ENCODE measurements at regions not wholly inside any gene's neighbourhood (a gene's known extent, or its start where the extent isn't known, plus 50 kb on each side); places are given as distances from the start of the nearest gene placed in this dataset.

DNA sequence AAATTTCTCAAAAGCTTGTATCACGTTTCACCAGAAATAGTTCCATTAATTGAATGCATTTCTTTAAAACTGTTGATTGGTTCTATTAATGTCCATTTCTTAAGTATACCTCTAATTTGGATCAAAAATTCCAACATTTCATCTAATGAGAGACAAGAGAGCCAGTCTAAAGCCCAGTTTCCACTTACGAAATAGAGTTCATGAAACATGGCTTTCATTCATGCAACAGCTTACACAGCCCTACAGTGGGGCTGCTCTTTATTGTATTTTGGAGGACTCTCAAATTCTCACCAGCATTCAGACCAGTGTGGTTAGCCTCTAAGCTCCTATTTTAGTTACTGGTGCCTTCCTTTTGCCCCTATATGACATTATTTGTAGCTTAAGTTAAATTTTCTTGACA is 566.9 kb upstream of the RGMB start:
- TF ChIP-seq, protein P1, sequence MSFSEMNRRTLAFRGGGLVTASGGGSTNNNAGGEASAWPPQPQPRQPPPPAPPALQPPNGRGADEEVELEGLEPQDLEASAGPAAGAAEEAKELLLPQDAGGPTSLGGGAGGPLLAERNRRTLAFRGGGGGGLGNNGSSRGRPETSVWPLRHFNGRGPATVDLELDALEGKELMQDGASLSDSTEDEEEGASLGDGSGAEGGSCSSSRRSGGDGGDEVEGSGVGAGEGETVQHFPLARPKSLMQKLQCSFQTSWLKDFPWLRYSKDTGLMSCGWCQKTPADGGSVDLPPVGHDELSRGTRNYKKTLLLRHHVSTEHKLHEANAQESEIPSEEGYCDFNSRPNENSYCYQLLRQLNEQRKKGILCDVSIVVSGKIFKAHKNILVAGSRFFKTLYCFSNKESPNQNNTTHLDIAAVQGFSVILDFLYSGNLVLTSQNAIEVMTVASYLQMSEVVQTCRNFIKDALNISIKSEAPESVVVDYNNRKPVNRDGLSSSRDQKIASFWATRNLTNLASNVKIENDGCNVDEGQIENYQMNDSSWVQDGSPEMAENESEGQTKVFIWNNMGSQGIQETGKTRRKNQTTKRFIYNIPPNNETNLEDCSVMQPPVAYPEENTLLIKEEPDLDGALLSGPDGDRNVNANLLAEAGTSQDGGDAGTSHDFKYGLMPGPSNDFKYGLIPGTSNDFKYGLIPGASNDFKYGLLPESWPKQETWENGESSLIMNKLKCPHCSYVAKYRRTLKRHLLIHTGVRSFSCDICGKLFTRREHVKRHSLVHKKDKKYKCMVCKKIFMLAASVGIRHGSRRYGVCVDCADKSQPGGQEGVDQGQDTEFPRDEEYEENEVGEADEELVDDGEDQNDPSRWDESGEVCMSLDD (tag by site-specific recombination; IDR thresholded peaks at IDR 0.05), result no peak
- TF ChIP-seq ZNF473 (tag by site-specific recombination; IDR thresholded peaks at IDR 0.05), result no peak
- ChIA-PET CTCF (interaction anchor here (0.6 kb wide), 1 partner anchor 581 kb away, joined by 3 read pairs; no protein-coding TSS in a partner anchor), POLR2A (no interaction called here)
- H3K4me1 ChIP-seq (ENCODE audit: control insufficient read depth, insufficient read depth, low read length), result no peaks in the 10 kb centered on the region
- no peak overlapping the region for H3K4me3 ChIP-seq (ENCODE audit: low read depth, low read length)
- H3K27ac ChIP-seq (ENCODE audit: extremely low read depth, low read depth, low read length), result no peak overlapping the region
- no peaks in the 10 kb centered on the region for H3K9me3 ChIP-seq (ENCODE audit: control insufficient read depth, insufficient read depth, low read depth, low read length)
- no peaks in the 10 kb centered on the region for H3K36me3 ChIP-seq (ENCODE audit: control insufficient read depth in 2 of 2, insufficient read depth in 1 of 2, low read length in 2 of 2)

DNA sequence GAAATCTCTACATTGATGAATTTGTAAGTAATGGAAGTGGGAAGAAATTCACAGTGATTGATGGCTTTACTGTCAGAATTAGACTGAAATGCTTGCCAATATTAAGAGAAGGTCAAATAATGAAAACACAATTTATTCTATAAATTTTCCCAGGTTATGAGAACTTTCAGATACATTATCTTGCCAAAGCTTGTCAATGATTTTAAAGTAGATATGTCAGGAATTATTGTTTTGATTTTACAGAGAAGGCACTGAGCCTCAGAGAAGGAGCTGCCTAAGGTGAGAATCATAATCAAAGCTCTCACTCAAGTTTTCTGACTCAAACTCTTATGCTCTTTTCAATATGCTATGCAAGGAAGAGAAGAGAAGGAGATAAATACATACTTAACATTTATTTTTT is 564.0 kb upstream of the RGMB start:
- ChIA-PET POLR2A (no interaction called here), CTCF (no interaction called here)
- Histone ChIP-seq H3K27ac (ENCODE audit: extremely low read depth, low read depth, low read length) (no peak overlapping the region), H3K36me3 (ENCODE audit: control insufficient read depth in 2 of 2, insufficient read depth in 1 of 2, low read length in 2 of 2) (no peaks in the 10 kb centered on the region), H3K4me3 (ENCODE audit: low read depth, low read length) (no peak overlapping the region), H3K4me1 (ENCODE audit: control insufficient read depth, insufficient read depth, low read length) (no peaks in the 10 kb centered on the region), H3K9me3 (ENCODE audit: control insufficient read depth, insufficient read depth, low read depth, low read length) (no peaks in the 10 kb centered on the region)
- TF ChIP-seq ZSCAN16 (tag by site-specific recombination; IDR thresholded peaks at IDR 0.05) (no peak), ZNF175 (tag by site-specific recombination; IDR thresholded peaks at IDR 0.05) (no peak), ZNF394 (tag by site-specific recombination; IDR thresholded peaks at IDR 0.05; ENCODE audit: borderline replicate concordance) (no peak), ZNF623 (tag by site-specific recombination; IDR thresholded peaks at IDR 0.05) (no peak), ZBTB48 (tag by site-specific recombination; IDR thresholded peaks at IDR 0.05) (no peak), ZNF211 (tag by site-specific recombination; IDR thresholded peaks at IDR 0.05; ENCODE audit: low read depth) (no peak), TRIM28 (IDR thresholded peaks at IDR 0.05; ENCODE audit: borderline replicate concordance, low read length) (no peak)
- TF ChIP-seq, protein P2, sequence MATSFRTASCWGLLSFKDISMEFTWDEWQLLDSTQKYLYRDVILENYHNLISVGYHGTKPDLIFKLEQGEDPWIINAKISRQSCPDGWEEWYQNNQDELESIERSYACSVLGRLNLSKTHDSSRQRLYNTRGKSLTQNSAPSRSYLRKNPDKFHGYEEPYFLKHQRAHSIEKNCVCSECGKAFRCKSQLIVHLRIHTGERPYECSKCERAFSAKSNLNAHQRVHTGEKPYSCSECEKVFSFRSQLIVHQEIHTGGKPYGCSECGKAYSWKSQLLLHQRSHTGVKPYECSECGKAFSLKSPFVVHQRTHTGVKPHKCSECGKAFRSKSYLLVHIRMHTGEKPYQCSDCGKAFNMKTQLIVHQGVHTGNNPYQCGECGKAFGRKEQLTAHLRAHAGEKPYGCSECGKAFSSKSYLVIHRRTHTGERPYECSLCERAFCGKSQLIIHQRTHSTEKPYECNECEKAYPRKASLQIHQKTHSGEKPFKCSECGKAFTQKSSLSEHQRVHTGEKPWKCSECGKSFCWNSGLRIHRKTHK (tag by site-specific recombination; IDR thresholded peaks at IDR 0.05), result no peak
- TF ChIP-seq, protein P3, sequence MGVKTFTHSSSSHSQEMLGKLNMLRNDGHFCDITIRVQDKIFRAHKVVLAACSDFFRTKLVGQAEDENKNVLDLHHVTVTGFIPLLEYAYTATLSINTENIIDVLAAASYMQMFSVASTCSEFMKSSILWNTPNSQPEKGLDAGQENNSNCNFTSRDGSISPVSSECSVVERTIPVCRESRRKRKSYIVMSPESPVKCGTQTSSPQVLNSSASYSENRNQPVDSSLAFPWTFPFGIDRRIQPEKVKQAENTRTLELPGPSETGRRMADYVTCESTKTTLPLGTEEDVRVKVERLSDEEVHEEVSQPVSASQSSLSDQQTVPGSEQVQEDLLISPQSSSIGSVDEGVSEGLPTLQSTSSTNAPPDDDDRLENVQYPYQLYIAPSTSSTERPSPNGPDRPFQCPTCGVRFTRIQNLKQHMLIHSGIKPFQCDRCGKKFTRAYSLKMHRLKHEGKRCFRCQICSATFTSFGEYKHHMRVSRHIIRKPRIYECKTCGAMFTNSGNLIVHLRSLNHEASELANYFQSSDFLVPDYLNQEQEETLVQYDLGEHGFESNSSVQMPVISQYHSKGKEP (tag by site-specific recombination; IDR thresholded peaks at IDR 0.05), result no peak
- TF ChIP-seq, protein P4, sequence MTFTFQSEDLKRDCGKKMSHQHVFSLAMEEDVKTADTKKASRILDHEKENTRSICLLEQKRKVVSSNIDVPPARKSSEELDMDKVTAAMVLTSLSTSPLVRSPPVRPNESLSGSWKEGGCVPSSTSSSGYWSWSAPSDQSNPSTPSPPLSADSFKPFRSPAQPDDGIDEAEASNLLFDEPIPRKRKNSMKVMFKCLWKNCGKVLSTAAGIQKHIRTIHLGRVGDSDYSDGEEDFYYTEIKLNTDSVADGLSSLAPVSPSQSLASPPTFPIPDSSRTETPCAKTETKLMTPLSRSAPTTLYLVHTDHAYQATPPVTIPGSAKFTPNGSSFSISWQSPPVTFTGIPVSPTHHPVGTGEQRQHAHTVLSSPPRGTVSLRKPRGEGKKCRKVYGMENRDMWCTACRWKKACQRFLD (tag by site-specific recombination; IDR thresholded peaks at IDR 0.05), result no peak

DNA sequence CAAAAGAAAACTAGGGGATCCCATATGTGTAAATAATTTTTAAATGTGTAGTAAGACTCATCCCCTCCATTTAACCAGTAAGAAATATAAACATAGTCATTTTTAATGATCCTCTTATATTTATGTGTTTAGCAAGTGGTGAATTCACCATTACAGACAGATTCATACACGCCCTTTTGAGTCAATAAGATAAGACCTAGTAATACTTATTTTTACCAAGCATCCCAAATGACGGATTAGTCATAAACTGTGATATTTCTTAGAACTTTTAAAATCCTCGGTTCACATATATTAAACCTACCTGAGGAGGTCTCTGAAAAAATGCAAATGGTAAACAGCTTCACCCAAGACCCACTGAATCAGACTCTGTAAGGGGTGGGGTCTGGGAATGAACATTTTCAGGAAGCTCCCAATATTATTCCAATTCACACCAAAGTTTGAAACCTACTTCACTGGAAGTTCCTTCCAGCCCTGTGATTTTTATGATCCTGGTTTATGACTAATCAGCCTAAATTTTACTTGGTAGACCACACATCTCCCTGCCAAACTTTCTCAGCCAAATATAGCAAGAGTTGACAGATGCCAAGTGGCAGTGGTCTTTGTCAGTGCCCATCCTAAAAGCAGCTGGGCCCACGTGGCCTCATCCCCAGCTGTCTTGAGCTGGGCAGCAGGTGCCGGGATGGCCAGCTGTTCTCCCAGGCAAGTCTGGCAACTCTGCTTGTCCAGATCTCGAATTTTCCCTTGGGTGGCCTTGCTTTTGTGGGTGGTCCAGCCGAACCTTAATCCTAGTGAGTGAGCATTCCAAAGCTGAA is 559.0 kb upstream of the RGMB start:
- Histone ChIP-seq H3K4me3 (ENCODE audit: low read depth, low read length) (no peak overlapping the region), H3K4me1 (ENCODE audit: control insufficient read depth, insufficient read depth, low read length) (no peaks in the 10 kb centered on the region), H3K36me3 (ENCODE audit: control insufficient read depth in 2 of 2, insufficient read depth in 1 of 2, low read length in 2 of 2) (no peaks in the 10 kb centered on the region), H3K27ac (ENCODE audit: extremely low read depth, low read depth, low read length) (no peak overlapping the region), H3K9me3 (ENCODE audit: control insufficient read depth, insufficient read depth, low read depth, low read length) (no peaks in the 10 kb centered on the region)
- ChIA-PET CTCF (no interaction called here), POLR2A (no interaction called here)
- no peak for TF ChIP-seq ZNF132 (tag by site-specific recombination; IDR thresholded peaks at IDR 0.05; ENCODE audit: borderline replicate concordance)
- no peak for TF ChIP-seq ZNF548 (tag by site-specific recombination; IDR thresholded peaks at IDR 0.05)
- no peak for TF ChIP-seq ZNF426 (tag by site-specific recombination; IDR thresholded peaks at IDR 0.05)
- TF ChIP-seq, protein P5, sequence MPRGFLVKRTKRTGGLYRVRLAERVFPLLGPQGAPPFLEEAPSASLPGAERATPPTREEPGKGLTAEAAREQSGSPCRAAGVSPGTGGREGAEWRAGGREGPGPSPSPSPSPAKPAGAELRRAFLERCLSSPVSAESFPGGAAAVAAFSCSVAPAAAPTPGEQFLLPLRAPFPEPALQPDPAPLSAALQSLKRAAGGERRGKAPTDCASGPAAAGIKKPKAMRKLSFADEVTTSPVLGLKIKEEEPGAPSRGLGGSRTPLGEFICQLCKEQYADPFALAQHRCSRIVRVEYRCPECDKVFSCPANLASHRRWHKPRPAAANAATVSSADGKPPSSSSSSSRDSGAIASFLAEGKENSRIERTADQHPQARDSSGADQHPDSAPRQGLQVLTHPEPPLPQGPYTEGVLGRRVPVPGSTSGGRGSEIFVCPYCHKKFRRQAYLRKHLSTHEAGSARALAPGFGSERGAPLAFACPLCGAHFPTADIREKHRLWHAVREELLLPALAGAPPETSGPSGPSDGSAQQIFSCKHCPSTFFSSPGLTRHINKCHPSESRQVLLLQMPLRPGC (tag by site-specific recombination; IDR thresholded peaks at IDR 0.05), result no peak
- TF ChIP-seq ZNF274 (IDR thresholded peaks at IDR 0.05; ENCODE audit: low read length), result no peak
- no peak for TF ChIP-seq ZNF274 (tag by site-specific recombination; IDR thresholded peaks at IDR 0.05; ENCODE audit: borderline replicate concordance)
- TF ChIP-seq ZNF394 (tag by site-specific recombination; IDR thresholded peaks at IDR 0.05; ENCODE audit: borderline replicate concordance), result no peak
- TF ChIP-seq, protein P2 (tag by site-specific recombination; IDR thresholded peaks at IDR 0.05), result no peak
